NCI-H748 treated with DMSO at 0.1 percent for 48 hours (cell line): ENCODE measurements at regions not wholly inside any gene's neighbourhood (a gene's known extent, or its start where the extent isn't known, plus 50 kb on each side); places are given as distances from the start of the nearest gene placed in this dataset.
"Not testable (repeated sequence)": the region's sequence is repeated elsewhere in the genome, so short reads cannot be mapped to it uniquely, and the experiment has no call there.

Source experiments
- DNase-seq: peaks from one replicate; lab custom pipeline; 2025; lab: John Stamatoyannopoulos, UW

DNA sequence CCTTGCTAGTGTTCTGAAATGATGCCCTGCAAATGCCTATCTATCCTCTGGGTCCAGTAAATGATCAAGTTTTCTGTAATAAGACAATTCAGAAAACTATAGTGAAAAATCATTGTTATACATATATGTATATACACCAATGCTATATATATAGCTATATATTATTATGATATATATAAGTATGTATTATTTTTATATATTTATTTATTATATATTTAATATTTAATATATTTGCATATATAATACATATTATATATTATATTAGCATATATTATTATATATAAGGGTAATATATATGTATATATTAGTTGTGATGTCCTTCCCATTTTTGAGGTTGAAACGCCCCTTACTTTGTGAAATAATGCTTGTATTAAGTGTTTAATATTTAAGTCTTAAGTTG, 181.4 kb upstream of the CACNA2D1 start:
- no peak for DNase-seq

DNA sequence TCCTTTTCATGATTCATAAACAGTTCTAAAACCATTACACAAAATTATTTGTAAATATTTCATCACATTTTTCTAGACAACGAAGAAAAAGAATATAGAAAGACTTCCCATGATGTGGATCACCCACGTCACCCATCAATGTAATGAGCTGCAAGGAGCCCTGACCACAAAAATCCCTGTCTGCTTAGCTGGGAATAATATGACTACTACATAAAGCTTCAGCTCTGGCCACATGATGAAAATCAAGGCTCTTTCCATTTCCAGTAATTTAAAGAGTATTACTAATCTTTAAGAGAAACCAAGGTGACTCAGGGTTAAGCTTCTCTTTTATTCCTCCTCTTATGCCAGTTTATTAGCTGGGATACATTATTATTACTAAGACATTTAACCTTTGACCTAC, 180.8 kb upstream of the CACNA2D1 start:
- DNase-seq = no peak

DNA sequence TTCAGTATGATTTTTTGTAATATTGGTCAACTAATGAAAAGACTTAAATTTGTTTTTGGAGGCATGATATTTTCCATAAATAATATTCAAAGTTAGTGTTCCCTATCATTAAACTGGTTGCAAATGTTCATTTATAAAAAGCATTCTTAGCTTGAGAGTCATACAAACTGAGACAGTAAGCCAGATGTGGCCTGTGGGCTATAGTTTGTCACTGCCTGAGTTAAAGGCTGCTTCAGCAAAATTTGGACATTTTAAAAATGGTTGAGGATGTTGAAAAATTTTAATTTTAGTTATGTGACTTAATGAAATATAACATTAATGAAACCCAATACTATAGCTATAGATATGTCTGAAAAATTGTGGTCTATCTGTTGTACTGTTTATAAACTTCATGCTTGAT, 180.2 kb upstream of the CACNA2D1 start:
- no peak for DNase-seq

DNA sequence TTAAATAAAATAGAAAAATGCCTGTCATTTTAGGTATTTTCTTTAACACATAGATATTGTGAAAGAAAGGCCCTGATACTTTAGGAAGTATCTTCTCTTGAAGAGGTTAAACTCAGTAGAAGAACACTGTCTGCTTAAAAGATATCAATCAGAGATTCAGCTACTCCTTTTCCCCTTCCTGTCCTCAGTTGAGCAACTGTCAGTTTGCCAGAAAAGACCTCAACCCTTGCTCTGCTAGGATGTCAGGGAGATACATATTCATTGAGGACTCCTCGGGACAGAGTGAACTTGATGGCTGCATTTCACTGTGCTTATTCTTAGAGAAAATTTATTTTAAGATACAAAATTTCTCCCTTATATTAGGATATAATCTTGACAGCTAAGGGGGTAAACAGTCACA, 173.6 kb upstream of the CACNA2D1 start:
- no peak for DNase-seq

DNA sequence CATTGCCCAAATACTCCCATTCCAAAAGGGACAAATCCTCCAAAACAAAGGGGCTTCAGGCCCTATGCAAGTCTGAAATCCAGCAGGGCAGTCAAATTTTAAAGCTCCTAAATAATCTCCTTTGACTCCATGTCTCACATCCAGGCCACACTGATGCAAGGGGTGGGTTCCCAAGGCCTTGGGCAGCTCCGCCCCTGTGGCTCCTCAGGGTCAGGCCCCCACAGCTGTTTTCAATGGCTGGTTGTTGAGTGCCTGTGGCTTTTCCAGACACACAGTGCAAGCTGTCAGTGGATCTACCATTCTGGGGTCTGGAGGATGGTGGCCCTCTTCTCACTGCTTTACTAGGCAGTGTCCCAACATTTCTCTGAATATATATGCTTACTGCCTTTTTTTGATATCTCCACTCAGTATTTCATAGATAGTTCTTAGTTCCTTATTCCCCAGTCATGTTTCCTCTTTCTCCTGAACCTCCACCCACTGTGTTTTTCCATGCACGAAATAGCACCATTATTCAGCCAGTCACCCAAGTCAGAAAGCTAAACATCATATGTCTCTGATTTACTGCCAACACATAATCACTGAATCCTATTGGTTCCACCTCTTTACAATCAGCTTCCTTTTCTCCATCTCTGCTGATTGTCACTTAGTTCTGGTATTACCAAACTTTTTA, 172.6 kb upstream of the CACNA2D1 start:
- no peak for DNase-seq

DNA sequence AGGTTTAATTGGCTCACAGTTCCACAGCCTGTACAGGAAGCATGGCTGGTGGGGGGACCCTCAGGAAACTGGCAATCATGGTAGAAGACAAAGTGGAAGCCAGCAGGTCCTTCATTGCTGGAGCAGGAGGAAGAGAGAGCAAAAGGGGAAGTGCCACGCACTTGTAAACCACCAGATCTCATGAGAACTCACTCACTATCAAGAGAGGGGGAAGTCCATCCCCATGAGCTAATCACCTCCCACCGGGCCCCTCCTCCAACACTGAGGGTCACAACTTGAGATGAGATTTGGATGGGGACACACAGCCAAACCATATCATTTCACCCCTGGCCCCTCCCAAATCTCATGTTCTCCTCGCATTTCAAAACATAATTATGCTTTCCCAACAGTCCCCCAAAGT, 171.9 kb upstream of the CACNA2D1 start:
- DNase-seq = no peak

DNA sequence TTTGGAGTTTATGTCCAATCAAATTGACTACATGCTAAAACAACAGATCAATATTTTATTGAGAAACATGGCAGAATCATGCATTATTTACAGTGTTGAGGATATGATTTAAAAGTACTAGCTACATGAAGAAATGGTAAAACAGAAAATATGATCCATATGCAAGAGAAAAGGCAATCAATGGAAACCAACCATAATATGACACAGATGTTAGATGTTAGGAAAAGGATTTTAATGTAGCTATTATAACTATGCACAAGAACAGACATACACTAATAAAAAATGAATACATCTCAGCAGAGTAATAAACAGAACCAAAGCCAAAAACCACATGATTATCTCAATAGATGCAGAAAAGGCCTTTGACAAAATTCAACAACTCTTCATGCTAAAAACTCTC, 166.2 kb upstream of the CACNA2D1 start:
- DNase-seq = no peak

DNA sequence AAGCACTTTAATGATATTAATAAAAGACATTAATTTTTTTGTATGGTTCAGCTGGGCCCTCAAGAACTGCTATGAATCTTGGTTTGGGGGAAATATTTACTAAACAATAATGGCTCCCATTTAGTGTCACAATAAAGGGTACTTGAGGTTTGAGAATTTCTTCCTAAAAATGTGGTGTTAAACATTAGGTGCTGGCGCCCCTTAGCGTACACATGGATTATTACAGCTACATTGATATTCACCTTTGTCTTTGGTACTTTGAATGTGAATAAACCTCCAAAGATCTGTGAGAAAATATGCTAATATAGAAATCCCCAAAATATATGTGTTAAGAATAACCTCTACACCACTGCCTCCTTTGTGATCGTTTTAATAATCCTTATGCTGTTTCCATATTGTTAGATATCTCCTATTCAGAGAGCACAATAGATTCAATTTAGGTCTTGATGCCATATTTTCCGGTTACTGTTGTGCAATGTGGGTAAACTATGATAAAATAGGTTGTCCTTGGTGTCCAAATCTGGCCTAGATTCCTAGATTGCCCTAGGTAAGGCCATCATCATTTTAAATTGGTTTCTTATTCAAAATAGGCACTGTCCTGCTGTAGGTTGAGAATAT, 161.8 kb upstream of the CACNA2D1 start:
- peak; percentile 79 for DNase-seq

DNA sequence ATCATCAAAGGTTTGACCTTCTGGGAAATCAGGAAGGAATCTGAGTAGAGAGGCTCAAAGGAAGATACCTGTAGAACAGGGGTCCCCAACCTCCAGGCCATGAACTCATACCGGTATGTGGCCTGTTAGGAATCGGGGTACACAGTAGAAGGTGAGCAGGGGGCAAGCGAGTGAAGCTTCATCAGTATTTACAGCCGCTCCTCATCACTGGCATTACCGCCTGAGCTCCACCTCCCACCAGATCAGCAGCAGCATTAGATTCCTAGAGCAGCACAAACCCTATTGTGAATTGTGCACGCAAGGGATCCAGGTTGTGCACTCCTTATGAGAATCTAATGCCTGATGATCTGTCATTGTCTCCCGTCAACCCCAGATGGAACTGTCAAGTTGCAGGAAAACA, 158.5 kb upstream of the CACNA2D1 start:
- no peak for DNase-seq

DNA sequence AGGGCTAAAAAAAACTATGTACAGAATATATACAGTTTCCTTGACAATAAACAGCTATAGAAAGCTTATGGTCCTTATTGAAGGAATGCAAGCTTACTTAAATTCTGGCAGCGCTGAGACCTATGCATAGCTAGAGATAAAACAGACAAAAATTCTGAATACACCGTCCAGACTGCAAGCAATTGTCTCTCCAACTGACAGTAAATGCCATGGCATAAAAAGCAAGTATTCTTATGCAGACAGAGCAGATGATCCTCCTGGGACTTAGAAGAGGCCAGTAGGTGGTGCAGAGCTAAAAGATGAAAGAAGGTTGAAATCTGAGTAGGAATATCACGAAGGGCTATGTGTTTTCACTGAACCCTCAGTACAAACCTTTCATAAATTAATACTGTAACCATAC, 157.0 kb upstream of the CACNA2D1 start:
- DNase-seq = no peak

DNA sequence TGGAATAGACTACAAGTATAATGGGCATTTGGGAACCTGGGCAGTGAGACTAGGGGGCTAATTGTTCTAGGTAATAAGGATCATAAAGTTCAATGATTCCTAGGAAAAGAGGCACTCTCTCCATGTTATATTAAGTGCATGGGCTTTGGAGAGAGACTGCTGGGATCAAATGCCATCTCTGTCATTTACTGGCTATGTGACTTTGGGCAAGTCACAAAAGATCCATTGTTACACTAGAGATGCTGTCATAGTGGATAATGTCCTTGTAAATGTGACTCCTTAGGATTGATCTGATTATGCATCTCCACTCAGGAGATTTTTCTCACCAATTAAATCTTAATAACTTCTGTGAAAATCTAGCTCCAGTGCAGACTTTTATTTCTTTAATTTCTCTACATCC, 156.3 kb upstream of the CACNA2D1 start:
- no peak for DNase-seq

DNA sequence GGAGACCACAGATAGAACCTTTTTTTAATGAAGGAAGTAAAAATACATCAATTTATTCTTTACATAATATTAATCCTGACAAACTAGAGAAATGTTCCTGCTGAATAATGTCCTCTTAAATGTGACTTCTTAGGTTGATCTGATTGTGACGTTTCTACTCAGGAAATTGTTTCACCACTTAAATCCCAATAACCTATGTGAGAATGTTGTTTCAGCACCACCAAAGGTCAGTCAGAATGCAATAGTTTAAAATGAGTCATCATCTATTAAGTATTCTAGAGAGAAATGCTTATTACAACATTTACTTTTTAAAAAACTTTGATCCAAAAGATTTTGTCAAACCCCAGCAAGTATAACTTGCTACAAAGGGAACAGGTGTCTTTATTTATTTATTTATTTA, 155.4 kb upstream of the CACNA2D1 start:
- DNase-seq = no peak

DNA sequence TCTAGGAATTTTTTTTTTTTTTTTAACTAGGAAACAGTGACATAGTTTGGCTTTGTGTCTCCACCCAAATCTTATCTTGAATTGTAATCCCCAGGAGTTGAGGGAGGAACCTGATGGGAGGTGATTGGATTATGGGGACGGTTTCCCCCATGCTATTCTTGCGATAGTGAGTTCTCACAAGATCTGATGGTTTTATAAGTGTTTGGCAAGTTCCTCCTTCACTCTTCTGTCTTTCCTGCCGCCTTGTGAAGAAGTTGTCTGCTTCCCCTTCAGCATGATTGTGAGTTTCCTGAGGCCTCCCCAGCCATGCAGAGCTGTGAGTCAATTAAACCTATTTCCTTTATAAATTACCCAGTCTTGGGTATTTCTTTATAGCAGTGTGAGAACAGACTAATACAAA, 152.2 kb upstream of the CACNA2D1 start:
- DNase-seq = not testable (repeated sequence)

DNA sequence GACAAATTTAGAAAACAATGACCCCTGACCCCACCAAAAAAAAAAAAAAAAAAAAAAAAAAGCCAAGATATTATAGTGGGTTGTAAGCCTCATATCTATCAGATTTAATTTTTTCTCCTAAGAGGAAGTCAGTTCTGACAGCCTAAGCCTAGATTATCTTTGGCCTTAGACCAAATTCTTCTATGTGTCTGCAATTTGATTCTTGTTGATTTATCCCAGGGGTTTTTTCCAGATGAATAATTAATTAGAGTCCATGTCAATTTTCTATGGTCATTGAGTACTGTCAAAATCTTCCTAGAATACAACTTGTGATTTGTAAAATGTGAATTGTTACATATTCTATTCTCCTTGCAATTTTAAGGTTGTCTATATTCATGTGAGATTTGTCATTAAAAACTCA, 151.6 kb upstream of the CACNA2D1 start:
- peak; percentile 33 for DNase-seq

DNA sequence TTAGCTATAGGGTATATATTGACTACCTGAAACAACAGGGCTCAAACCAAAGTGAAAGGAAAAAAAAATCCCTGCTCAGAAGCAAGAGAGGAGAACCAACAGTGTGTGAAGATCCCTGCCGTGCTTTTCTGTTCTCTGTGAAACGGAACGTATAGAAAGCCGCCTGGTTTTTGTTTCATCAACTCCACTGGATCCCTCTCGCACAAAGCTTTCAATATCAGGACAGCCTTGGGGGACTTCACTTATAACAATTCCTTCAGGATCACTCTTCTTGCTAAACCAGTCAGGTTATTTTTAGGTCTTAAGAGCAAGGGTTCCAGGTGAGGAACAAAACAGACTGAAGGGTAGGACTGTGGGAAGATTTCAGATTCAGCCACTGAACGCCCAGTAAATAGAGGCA, 151.1 kb upstream of the CACNA2D1 start:
- peak; percentile 65 for DNase-seq

DNA sequence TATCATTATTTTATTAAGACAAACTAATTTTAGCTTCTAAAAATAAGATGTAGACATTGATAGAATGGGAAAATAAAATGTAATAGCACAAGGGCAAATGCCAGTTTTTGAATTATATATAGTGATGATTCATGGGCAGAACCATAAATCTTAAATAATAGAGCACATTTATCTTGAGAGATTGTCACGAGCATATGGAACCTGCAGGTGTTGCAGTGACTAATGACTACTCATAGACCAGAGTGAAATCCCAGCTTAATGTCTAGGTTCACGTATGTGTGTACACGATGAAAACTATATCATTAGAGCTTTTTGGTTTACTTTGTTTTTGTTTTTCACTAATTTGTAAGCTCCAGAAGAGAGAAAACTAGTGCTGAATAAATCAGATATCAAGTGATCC, 150.2 kb upstream of the CACNA2D1 start:
- DNase-seq = peak; percentile 64

DNA sequence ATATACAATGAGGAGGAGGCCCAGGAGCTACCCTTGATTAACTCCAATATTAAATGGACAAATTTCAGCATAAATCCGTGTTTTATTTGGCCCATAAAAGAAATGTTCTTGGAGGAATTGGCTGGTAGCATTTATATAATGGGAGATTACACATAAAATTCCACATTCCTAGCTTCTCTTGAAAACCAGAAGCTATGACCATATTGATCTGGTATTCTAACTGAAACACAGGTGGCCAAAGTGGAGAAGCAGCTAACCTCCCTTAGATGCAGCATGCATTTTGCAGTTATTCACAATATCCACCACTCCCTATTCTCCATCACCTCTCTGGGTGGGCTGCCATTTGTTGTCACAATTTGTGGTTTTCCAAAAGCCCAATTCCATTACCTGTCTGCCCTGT, 148.8 kb upstream of the CACNA2D1 start:
- DNase-seq = no peak

DNA sequence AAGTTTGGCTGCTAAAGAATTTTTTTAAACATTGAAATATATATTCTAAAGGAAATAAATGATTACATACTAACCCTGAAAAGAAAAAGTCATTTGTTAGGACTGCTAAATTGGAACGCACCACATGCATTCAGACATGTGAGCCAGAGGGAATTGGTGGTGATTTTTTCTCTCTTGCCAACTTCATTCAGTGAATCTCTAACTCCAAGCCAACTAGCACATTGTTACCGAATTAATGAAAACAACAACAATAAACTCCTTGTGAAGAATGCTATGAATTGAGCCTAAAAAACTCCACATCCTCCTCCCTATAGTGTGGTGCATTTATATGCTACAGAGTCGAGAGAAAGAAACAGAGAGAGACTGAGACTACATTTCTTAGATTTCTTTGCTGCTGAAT, 135.5 kb upstream of the CACNA2D1 start:
- DNase-seq = no peak

DNA sequence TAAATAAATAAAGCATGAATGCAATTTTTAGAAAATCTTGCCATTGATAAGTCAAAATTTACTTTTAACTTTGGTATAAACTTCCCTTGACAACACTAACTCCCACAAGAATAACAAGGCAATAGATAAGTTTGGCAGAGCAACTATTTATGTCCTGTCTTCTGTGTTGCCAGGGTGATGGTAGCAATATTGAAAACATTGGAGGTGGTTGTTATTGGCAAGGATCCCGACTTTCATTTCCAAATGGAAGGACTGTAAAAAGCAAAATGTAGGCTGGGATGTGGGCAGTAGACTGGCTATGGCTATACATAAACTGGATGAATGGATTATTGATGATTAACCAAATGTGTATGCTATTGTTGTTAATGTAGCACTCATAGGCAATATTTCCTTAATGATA, 134.9 kb upstream of the CACNA2D1 start:
- DNase-seq = peak; percentile 23

DNA sequence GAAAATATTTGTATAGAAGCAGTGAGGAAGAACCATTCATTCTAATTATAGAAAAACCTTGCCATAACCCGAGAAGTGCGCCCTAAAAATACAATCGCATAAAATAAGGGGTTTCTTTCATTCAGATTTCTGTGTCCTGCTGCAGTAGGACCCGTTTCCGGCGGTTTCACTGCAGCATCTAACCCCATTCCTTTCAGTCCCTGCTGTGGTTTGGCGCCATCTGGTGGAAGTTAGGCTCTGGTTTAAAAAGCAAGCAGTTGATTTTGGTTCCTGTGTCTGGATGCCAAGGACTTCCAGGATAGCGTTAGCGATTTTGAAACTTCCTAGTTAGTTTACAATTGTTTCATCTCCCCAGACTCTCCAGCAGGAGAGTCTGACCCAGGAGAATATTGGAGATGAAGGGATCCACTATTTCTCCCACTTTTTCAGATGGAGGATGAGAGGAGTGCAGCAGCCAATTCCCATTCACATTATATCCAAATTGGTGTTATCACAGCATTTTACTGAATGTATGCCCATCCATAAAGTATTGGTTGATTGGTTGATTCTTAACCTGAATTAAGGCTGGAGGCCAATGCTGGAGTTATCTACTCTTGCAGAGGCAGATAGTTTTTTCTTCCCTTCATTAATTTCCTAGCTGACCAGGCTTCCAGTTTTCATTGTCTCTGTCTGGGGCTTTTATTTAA, 128.8 kb upstream of the CACNA2D1 start:
- peak; percentile 90 for DNase-seq

DNA sequence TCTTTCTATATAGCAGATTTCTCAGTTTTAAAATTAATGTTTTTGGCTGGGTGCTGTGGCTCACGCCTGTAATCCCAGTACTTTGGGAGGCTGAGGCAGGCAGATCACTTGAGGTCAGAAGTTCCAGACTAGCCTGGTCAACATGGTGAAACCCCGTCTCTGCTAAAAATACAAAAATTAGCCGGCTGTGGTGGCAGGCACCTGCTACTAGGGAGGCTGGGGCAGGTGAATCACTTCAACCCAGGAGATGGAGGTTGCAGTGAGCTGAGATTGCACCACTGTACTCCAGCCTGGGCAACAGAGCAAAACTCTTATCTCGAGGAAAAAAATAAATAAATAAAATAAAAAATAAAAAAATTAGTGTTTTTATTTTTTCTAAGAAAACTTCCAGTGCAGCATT, 127.5 kb upstream of the CACNA2D1 start:
- DNase-seq = not testable (repeated sequence)

DNA sequence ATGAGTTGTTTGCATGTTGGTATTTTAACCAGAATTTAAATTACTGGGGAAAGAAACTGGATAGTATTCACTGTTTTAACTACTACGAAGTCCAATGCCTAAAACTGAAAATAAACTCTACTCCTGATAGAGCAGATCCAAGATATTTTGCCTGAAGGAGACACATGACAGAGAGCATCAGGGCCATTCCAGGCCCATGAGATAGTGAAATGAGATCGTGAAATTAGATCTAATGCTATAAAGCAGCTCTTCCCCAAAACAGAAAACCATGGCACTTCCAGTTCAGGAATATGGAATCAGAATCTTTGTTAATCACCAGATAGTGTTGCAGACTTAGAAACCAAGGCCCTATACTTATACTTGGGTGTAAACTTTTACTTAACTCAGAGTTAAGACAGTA, 124.3 kb upstream of the CACNA2D1 start:
- no peak for DNase-seq

DNA sequence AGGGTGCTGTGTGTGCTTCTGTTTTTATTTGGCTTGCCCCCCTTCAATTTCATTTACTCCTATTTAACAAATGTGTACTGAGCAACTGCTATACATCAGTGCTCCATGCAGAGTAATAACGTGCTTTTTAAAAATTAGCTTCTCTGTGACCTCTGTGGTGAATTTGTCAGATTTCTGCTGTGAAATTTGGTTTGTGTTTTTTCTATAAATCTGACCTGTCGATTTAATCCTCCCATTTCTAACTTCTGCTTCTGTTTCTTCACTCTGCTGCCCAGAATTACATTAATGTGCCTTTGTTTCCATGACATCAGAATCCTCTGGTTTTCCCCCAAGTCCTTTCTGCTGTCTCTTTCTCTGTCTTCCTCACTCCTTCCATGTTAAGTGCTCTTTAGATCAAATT, 123.8 kb upstream of the CACNA2D1 start:
- DNase-seq = no peak

DNA sequence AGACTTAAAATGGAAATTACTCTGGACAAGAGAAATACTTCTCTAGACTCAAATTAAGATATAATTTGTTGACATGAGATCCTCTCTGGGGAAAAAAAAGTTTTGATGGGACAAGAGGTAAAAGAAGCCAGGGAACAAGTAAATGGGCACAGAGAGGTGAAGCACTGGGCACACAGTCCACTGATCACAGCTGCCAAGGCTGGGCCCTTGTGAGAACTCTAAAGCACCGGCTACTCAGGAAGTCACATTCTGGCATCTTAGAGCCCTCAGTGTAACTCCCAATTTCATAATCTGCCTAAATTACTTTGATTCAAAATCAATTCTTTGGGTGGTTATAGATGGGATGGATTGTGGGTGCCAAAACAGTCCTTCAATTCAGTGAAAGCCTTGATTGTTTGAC, 123.2 kb upstream of the CACNA2D1 start:
- DNase-seq = no peak
